GM19351 (cell line): ENCODE measurements at regions not wholly inside any gene's neighbourhood (a gene's known extent, or its start where the extent isn't known, plus 50 kb on each side); places are given as distances from the start of the nearest gene placed in this dataset.

Experiments used
- ATAC-seq: cut with Tn5 transposase; IDR thresholded peaks from one replicate; pipeline ENCODE4 v1.9.1; 2021; ENCODE audit warnings: mild to moderate bottlenecking, moderate library complexity; ENCODE audit not compliant: unreplicated experiment

- no peak for ATAC-seq
Observed at GRCh38 chr21:20661246-20661645, 337.0 kb upstream of the NCAM2 start.

- ATAC-seq, result no peak
Observed at GRCh38 chr21:20661745-20662422, 336.3 kb upstream of the NCAM2 start.

DNA sequence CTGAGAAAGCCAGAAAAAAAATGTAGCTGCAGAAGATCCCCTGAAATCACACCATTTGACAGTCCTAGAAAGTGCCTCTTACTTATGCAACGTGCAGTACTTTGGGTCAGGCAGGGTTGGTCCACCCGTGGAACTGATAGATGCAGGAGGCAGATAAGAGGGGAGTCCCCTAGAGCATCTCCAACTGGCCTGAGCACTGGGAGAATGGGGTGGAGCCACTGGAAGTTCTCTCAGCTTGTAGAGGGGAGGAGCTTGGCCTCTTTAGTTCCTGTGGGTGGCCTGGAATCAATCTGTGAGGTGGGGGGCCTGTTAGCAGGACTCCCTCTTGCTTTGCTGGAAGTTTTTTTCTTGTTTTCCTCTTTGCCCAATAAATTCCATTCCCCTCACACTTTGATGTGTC is 335.7 kb upstream of the NCAM2 start:
- ATAC-seq, result no peak

DNA sequence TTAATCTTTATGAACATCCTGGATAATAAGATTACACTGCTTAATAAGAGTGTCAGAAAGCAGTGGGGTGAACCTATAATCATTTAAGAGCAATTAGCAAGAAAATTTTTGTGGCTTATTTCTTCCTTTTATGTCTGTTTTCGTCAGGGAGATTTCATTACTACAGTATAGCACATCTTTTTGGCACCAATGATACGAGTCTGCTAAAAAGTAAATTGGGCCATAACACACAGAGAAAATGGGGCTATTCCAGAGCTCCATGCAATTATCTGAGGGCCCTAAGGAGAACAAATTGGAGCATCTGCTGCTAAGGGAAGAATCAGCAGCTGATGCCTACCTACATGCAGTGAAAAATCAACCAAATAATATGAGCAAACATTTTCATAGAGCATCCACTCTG is 330.3 kb upstream of the NCAM2 start:
- no peak for ATAC-seq

DNA sequence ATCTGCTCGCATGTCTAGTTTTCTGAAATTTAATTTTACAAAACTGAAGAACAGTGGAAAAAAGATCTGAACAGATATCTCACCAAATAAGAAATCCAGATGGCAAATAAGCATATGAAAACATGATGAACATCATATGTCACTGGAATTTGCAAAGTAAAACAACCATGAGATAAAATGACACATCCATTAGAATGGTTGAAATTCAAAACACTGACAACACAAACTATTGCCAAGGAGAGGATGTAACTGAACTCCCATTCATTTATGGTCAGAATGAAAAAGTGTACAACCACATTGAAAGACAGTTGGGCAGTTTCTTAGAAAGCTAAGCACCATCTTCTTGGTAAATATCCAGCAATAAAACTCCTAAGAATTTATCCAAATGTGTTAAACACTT is 312.7 kb upstream of the NCAM2 start:
- no peak for ATAC-seq

- no peak for ATAC-seq
Observed at GRCh38 chr21:20698585-20698984, 299.6 kb upstream of the NCAM2 start.

GRCh38 chr21:20701235-20701634 is 297.0 kb upstream of the NCAM2 start:
- ATAC-seq, result no peak

DNA sequence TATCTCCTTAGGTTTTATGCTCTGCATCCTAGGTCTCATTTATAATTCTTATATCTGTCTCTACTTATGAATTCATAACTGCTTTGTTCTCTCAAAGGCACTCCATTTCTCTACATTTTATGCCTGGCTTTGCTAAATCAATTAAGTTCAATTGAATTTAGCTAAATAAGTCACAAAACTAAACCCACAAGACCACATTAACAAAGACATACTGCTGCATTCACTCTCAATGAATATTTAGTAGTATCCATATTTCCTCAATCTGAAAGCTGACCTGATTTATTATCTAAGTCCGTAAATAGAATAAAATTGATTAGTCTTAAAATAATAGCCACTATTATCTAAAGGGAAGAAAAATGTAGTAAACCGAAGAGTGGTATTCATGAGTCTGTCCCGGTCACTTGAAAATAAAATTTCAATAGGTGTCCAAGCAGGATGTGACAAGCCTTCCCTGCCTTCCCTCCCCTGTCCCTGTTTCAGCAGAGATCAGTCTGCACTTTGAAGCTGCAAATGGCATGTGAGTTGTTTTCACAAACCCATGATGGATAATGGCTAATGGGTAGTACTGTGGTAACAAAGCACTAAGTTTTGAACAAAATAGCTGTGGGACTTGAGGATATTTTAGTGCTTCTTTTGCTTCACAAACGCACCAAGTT is 295.0 kb upstream of the NCAM2 start:
- ATAC-seq, result no peak

DNA sequence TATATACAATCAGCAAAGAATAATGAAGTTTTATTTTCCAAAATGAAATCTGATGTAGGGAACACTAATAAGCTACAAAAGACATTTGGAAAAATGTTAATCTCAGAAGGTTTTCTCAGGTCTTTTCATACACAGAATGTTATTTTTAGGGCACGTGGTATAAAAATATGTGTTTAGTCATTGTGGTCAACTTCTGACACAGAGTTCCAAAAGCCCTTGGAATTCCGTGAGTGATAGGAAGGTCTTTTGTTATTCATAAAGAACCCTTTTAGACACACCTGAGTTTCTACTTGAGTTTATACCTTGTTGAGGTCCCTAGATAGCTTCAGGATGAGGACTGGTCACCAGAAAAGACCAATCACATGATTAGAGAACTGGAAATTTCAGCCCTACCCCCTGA is 277.6 kb upstream of the NCAM2 start:
- no peak for ATAC-seq

DNA sequence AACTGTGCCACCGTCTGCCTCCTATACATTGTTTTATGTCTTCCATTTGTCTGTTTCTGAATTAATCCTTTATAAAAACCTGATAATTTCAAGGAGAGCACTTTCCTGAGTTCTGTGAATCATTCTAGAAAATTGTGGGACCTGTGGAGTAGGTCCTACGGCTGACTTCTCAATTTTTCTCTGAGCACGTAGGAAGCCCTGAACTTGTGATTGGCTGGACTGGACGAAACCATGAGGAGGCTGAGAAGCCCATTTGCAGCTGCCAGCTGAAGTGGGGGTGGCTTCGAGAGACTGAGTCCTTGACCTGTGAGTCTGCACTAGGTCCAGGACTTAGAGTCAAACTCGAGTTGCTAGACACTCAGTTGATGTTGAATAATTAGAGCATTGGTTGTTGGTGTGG is 277.1 kb upstream of the NCAM2 start:
- ATAC-seq, result no peak

DNA sequence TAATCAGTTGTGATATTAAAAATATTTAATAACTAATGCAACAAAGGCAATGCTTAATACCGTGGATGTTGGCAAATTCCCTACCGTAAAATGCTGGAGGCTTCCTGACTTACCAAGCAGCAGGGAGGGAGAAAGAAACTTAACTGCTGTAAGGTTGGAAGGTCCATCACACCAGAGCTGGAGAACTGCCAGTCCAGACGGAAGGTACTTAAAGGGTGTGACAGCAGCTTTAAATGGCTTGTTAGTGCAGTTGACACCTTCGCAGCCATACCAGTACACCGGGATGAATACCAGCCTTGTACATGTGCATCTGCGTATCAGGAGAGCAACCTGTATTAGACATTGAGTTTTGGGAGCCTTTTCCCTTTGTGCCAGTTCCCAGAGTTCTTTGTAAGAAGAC is 269.5 kb upstream of the NCAM2 start:
- no peak for ATAC-seq

- ATAC-seq, result no peak
Observed at GRCh38 chr21:20729376-20729775, 268.8 kb upstream of the NCAM2 start.

- no peak for ATAC-seq
Observed at GRCh38 chr21:20730441-20730840, 267.8 kb upstream of the NCAM2 start.

- no peak for ATAC-seq
Observed at GRCh38 chr21:20735257-20735656, 263.0 kb upstream of the NCAM2 start.

DNA sequence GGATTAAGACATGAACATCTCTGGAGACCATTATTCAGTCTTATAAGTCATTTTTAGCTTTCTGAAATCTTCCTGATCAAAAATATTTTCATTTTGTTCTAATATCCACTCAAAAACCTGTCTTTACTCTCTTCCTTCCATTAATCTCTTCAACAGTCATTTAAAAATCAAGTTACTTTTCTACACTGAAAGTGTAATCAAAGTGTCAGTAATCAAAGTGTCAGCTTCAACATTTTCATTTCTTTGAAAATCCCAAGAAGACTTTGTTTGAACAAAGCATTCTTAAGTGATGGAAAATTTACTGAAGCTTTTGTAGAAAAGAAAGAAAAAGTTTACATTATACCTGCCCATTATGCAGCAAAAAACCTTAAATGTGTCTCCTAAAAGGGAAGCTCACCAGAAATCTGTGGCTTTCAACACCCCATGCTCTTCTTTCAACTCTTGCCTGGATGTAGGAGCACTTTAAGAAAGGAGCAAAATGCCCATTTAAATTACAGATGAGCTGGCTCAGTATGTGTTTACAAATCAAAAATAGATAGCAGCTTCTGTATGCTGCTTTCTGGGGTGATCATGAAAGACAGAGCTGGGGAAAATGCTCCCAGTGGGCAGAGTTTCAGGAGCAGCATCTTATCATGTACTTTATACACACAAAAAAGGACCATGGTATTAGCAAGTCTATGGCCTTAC is 260.8 kb upstream of the NCAM2 start:
- no peak for ATAC-seq

DNA sequence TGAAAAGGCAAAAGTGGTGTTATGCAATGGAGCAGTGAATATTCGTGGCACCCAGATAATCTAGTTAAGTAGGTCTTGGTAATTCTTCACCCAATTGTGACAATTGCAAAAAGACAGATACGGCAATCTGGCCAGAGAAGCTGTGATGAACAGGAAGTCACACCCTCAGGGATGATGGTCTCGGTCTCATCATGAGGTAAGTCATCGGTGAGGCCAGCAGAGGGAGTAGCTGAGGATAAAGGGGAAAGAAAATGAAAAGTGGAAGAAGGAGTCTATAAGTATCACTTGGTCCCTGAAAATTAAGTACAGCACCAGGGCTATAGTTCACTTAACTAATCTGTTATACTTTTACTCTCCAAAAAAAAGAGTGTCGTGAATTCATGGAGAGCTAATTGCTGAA is 258.8 kb upstream of the NCAM2 start:
- ATAC-seq, result no peak

DNA sequence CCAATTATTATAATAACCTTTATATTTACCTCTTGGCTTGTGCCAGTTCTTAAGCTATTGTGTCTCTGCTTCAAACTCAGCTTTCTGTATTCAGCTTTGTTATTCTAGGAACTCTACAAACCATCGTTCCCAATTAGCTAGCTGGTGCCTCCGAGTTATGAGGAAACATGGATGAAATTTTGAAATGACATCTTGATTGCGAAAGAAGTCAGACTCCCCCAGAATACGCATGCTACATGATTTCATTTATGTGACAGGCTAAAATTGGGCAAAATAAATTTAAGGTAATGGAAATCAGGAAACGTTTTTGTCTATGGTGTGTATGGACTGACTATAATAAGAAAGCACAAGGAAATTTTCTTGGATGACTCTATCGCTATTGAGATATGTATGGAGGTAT is 256.8 kb upstream of the NCAM2 start:
- no peak for ATAC-seq

GRCh38 chr21:20760221-20760620 is 238.0 kb upstream of the NCAM2 start:
- ATAC-seq, result no peak

- no peak for ATAC-seq
Observed at GRCh38 chr21:20774737-20775136, 223.5 kb upstream of the NCAM2 start.

- no peak for ATAC-seq
Observed at GRCh38 chr21:20779321-20779720, 218.9 kb upstream of the NCAM2 start.

DNA sequence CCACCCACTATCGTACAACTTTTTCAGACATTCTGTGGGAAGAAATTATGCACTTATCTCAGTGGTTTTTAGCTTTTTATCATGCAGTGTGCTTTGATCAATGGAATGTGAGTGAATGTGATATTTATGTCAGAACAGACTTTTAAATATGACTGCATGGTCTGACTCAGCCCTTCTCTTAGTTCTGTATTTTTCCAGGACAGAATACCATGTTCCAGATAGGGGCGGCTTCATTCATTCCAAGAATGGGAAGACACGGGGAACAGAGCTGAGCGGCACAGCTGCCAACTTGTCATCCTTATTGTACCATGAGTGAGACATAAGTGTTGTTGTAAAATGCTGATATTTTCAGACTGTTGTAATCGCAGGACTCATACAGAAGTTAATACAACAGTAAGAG is 214.6 kb upstream of the NCAM2 start:
- ATAC-seq, result no peak

GRCh38 chr21:20789729-20790500 is 208.3 kb upstream of the NCAM2 start:
- no peak for ATAC-seq
